ENCODE measurements at regions not wholly inside any gene's neighbourhood (a gene's known extent, or its start where the extent isn't known, plus 50 kb on each side); places are given as distances from the start of the nearest gene placed in this dataset.

GRCh38 chr2:144210076-144210475, 309.8 kb downstream of the ZEB2 start:
- DNase-seq (ENCODE audit: low read depth), result no peak
- no peak for TF ChIP-seq CTCF (IDR thresholded peaks at IDR 0.05; ENCODE audit: low read length, missing control alignments)
- no peak overlapping the region for H3K4me3 ChIP-seq (replicated peaks; ENCODE audit: low read depth, low read length)

- no peak for TF ChIP-seq CTCF (IDR thresholded peaks at IDR 0.05; ENCODE audit: low read length, missing control alignments)
- H3K4me3 ChIP-seq (replicated peaks; ENCODE audit: low read depth, low read length), result no peak overlapping the region
- DNase-seq (ENCODE audit: low read depth), result no peak
Observed at GRCh38 chr2:144208924-144209323, 311.0 kb downstream of the ZEB2 start.

GRCh38 chr2:144206019-144206418, 313.9 kb downstream of the ZEB2 start:
- H3K4me3 ChIP-seq (replicated peaks; ENCODE audit: low read depth, low read length), result no peak overlapping the region
- no peak for DNase-seq (ENCODE audit: low read depth)
- no peak for TF ChIP-seq CTCF (IDR thresholded peaks at IDR 0.05; ENCODE audit: low read length, missing control alignments)

GRCh38 chr2:144201868-144202468, 318.0 kb downstream of the ZEB2 start:
- TF ChIP-seq CTCF (IDR thresholded peaks at IDR 0.05; ENCODE audit: low read length, missing control alignments), result no peak
- peak; percentile 14 for DNase-seq (ENCODE audit: low read depth)

GRCh38 chr2:144201126-144201525, 318.8 kb downstream of the ZEB2 start:
- TF ChIP-seq CTCF (IDR thresholded peaks at IDR 0.05; ENCODE audit: low read length, missing control alignments), result no peak
- no peak for DNase-seq (ENCODE audit: low read depth)
- no peak overlapping the region for H3K4me3 ChIP-seq (replicated peaks; ENCODE audit: low read depth, low read length)

More at GRCh38 chr2:144201868-144202468, 318.0 kb downstream of the ZEB2 start:
- H3K4me3 ChIP-seq (replicated peaks; ENCODE audit: low read depth, low read length), result no peak overlapping the region

GRCh38 chr2:144198116-144198515, 321.8 kb downstream of the ZEB2 start:
- peak; percentile 62 for DNase-seq (ENCODE audit: low read depth)
- TF ChIP-seq CTCF (IDR thresholded peaks at IDR 0.05; ENCODE audit: low read length, missing control alignments), result no peak
- H3K4me3 ChIP-seq (replicated peaks; ENCODE audit: low read depth, low read length), result no peak overlapping the region

All from fibroblast of pulmonary artery (primary cell).